ENCODE measurements at regions not wholly inside any gene's neighbourhood (a gene's known extent, or its start where the extent isn't known, plus 50 kb on each side); places are given as distances from the start of the nearest gene placed in this dataset.
"Not testable (repeated sequence)": the region's sequence is repeated elsewhere in the genome, so short reads cannot be mapped to it uniquely, and the experiment has no call there.

DNA sequence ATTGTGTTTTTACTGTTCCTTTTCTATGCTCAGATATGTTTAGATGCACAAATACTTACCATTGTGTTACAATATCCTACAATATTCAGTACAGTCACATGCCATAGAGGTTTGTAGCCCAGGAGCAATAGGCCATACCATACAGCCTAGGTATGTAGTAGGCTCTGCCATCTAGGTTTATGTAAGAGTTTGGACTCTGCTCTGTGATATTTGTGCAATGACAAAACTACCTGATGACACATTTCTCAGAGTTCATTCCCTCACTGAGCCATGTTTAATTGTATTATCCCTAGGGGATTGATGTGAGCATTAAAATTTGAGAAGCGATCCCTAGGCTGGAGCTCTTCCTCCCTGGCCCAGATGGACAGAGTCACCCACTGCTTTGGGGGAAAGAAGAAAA, 270.0 kb upstream of the PROK2 start:
- no peak for DNase-seq

DNA sequence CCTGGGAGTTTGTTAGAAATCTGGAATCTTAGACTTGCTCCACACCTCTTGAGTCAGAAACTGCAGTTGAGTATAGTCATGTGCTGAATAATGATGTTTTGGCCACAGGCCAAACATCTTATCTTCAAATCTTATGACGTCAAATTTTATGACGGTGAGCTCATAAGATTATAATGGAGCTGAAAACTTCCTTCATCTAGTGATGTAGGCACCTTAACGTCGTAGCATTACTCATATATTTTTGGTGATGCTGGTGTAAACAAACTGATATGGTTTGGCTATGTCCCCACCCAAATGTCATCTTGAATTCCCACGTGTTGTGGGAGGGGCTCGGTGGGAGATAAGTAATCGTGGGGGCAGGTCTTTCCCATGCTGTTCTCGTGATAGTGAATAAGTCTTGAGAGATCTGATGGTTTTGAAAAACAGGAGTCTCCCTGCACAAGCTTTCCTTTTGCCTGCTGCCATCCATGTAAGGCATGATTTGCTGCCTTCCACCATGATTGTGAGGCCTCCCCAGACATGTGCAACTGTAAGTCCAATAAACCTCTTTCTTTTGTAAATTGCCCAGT, 268.0 kb upstream of the PROK2 start:
- DNase-seq: no peak

DNA sequence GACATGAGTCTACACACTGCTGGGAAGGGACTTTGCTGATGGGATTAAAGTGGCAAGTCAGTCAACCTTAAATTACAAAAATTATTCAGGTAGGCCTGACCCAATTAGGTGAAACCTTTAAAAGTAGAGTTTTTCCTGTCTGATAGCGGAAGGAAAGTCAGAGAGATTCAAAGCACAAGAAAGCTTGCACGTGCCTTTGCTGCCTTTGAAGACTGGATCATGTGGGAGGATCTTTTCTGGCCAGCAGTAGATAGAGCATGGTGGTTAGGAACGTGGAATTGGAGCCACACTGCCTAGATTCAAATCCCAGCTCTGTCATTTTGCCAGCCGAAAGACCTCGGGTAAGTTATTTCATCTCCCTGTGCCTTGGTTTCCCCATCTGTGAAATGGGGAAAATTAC, 265.8 kb upstream of the PROK2 start:
- DNase-seq: no peak

DNA sequence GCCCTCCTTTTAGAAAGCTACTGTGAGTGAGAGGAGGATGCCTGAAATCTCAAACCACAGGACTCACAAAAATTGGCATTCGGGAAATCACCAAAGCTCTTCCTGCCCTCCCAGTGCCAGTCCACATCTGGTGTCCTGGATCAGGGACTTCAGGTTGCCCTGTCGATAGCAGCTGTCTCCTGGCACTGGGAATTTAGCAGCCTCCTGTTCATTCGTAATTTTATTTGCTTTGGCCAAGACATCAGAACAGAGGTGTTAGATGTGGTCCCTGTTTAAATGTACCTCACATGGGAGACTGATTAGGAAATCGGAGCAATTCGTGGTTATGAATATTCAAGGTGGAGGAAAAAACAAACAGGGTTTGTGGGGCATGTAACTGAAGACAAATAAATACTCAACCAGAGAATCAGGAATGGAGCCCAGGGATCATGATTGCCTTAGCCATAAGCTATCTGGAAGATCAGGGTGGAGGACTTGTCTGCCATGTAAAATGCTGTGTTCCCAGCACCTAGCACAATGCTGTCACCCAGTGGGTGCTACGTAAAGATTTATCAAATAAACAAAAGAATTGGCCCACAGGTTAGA, 265.2 kb upstream of the PROK2 start:
- no peak for DNase-seq

DNA sequence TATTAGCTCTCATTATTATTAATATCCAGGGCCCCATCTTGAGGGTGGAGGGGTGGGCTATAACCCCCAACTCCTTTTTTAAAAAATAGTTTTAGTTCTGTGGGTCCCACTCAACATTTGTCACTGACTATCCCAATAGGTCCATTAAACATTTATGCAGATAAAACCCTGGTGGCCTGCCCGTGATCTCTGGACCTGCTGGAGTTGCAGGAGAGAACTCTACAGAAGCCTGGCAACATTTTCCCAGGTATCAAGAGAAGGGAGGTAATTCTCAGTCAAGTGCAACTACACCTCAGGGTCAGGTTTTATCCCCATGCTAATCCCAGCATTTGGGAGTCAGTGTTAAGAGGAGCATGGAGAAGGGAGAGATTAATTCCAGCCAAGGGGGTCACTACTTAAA, 264.4 kb upstream of the PROK2 start:
- no peak for DNase-seq

DNA sequence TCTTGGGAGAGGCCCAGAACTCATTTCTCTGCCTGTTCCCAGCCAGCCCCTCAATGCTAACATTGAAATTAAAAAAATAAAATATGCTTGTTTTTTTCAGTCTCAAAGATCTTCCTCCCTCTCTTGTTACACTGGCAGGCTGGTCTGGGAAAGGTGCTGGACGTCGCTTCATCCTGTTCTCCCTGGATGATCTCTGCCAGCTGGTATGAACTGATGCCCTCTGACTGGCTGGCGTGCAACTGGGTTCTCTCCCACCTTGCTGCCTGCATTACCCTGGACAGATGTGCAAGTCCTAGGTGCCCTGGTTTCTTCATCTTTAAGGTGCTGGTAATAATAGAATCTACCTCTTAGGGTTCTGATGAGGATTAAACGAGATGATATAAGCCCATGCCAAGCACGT, 263.9 kb upstream of the PROK2 start:
- DNase-seq: no peak

DNA sequence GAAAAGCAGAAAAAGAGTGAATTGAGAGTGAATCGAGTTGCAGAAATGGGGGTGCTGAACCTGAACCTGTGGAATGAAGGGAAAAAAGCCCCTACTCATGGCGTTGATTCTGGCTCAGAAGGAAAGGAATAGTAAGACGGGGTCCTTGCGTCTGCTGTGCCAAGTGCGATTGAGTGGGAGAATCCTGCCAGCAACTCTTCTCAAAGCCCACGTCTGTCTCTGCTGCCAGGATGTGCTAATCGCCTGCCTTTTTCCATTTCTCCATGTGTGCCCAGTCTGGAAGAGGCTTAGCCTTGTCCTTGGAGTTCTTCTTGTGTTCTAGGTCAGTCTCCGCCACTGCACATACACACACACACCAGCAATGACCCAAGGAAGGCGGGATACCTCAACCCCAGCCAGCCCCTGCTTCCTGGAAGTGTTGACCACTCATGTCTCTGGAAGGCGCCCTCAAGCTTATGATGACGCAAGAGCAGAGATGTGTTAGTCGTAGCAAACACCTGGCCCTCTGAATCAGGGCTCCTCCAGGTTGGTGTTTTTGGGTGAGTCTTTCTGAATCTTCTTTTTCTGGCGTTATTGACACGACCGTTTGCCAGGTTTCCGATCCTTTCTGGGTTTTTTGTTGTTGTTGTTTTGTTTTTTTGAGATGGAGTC, 262.4 kb upstream of the PROK2 start:
- no peak for DNase-seq

DNA sequence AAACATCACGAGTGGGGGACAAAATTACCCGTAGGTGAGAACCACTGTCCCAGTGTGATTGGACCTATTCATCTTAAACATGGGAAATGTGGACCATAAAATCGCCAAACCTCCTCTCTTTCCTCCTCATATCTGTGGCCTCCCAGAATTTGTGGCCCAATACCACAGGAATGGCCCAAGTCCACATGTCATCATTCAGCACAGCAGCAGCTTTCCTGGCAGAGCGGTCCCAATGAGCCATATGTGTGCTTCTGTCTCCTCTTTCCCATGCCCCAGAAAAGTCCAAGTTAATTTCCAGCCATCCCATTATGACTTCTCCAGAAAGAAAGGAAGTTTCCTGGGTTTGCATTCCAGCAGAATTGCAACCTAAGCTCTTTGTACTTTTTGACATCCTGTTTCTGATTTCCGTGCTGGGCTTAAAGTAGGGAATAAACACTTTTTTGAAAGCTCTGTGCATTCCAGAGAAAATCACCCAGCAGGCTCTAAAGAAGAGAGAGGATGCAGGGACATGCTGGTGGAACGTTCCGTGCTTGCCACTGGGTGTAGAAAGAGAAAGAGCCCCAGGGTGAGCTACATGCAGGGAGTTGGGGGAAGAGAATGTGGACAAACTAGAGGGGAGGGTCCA, 259.4 kb upstream of the PROK2 start:
- no peak for DNase-seq

DNA sequence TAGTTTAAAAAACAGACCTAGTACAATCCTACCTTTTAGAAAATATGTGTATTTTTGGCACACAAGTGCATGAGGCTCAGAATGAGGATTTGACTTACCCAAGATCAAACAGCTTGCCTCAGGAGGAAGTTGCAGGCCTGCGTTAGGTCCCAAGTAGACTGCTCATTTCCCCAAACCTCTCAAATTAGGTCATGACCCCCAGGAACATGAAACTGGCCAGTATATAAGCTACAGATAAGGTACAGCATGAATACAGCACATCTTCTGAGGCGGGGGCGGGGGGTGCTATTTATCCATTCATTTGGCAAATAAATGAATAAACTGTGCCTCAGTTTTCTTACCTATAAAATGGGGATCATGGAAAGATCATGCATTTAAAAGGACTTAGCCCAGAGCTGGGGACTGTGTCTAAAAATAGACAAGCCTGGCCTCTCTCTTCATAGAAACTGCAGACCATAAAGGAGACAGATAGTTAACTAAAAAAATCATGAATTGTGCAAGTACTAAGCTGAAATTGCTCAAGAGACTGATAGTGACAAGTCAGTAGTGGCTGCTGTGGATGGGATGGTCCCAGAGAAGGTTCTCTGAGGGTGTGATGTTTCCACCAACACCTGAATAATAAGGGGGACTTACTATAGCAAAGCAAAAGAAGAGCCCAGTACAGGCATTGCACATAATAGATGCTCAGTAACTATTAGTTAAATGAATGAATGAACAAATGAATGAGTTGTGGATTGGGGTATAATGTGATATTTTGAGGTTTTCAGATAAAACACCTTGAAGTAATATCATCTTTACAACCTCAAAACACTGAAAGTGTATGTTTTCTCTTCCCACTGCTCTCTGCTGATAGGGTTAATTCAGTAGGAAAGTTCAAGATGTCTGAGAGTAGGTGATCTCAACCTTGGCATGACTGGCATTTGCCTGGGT, 258.5 kb upstream of the PROK2 start:
- no peak for DNase-seq

DNA sequence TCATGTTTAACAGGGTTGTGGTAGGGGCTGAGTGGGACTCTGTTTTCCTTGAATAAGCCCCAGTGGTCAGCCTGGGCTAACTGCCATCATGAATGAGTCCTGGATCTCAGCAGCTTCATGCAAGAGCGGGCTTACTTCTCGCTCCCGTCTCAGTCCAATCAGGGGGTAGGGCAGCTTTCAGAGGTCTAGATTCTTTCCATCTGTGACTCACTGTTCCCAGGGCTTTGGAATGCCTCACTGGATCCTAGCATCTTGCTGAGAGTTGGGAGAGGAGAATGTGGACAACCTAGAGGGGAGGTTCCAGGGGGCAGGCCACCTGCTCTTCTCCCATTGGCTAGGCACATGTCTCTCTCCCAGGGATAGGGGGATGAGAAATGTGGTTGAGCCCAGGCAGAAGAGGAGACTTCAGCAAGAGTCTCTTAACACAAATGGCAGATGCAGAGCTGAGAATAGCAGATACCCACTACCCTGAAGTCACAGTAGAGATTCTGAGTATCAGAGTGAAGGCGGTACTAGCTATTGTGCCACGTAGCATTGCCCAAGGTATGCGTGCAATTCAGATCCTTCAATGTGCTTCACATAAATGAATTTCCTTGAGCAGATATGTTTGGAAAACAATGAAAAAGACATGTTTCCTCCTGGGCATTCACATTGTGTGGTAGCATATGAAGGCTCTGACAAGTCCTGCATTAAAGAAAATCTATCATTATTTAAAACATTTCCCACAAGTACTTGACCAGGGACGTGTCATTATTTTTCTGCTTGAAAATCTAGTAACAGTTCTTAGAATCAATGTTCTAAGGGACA, 257.7 kb upstream of the PROK2 start:
- DNase-seq: no peak

DNA sequence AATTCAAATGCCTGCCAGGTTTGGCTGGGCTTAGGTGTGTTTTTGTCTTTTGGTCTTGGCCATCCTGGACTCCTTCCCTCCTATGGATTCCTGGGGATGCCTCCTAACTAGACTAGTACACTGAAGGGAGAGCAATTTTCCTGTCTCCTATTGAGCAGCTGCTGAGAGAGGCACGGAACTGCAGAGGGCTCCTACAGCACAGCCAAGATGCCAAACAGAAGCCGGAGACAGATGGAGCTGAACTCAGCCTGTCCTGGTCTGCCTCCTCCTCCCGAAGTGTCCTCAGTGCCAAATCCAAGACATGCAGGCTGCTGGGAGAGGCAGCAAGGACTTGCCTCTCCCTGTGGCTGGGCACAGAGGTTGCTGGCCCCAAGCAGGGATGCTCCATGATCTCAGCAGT, 256.6 kb upstream of the PROK2 start:
- DNase-seq: no peak

DNA sequence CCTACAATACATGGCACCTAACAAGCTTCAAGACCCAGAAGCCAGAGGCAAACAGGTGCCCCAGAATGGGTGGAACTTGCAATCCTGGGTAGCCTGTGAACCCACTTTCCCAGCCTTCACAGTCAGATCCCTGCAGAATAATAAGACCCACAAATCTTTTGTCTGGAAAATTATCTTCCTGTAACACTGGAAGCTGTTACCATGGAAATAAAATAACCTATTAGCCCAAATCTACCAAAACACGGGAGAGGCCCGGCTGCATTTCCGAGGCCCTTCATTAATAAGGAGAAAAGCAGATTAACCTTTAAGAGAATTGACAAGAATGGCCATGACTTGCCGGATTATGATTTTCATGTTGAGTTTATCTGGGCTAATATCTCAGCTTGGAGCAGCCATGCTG, 256.1 kb upstream of the PROK2 start:
- DNase-seq: no peak

DNA sequence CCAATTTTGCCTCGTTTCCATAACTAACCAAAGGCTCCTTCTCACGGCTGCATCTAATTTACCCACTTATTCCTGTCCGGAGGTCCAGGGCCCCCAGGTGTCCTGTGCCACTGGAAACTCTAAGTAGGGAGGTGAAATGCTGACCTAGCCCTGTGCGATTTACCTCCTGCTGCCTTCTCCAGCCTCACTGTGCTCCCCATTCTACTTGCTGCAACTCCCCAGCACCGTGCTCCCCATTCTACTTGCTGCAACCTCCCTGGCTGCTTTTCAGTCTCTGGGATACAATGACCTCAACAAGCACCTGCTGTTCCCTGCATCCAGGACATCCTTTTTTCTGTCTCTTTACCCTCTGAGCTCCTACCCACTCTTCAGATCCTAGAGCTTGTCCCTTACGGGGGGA, 254.7 kb upstream of the PROK2 start:
- DNase-seq: no peak

DNA sequence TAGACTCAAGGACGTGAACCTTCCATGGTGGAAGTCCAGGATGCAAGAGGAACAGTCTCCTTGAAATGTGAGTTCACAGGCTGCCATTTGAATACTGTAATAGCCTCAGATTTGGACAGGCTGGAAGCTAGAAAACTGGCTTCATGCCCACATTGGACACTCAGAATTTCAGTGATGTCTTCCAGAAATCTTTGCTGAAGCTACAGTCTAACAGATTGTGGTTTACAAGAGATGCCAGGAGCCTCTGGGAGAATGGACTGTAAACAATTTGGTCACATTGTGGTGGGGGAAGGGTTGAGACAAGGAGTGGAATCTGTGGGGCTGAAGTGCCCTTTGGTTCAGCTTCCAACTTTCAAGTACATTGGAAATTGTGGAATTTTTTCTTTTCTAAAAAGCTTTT, 252.0 kb upstream of the PROK2 start:
- DNase-seq: no peak

DNA sequence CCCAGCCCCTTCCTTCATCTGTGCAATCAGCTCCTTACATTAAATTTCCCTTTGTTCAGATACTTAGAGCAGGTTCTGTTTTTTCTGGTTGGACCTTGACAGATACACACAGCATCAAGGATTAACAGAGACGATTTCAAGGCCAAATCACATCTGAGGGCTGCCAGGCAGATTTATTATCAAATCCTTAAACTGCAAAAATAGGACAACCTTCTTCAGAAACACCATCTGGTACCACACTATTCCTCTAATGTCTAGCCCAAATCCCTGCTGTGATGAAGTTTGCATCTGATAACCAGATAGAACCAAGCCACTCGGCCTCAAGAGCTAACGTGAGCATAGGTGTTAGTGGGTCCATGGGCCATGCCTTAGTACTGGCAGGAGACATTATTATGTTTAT, 250.7 kb upstream of the PROK2 start:
- DNase-seq: no peak

DNA sequence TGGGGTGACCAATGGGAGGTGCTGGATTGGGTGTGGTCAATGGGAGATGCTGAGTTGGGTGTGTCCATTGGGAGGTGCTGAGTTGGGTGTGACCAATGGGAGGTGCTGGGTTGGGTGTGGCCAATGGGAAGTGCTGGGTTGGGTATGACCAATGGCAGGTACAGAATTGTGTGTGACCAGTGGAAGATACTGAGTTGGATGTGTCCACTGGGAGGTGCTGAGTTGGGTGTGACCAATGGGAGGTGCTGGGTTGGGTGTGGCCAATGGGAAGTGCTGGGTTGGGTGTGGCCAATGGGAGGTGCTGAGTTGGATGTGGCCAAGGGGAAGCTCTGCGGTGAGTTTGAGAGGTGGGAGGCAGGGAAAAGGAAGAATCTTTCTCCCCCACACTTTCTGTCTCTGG, 250.0 kb upstream of the PROK2 start:
- DNase-seq: no peak

DNA sequence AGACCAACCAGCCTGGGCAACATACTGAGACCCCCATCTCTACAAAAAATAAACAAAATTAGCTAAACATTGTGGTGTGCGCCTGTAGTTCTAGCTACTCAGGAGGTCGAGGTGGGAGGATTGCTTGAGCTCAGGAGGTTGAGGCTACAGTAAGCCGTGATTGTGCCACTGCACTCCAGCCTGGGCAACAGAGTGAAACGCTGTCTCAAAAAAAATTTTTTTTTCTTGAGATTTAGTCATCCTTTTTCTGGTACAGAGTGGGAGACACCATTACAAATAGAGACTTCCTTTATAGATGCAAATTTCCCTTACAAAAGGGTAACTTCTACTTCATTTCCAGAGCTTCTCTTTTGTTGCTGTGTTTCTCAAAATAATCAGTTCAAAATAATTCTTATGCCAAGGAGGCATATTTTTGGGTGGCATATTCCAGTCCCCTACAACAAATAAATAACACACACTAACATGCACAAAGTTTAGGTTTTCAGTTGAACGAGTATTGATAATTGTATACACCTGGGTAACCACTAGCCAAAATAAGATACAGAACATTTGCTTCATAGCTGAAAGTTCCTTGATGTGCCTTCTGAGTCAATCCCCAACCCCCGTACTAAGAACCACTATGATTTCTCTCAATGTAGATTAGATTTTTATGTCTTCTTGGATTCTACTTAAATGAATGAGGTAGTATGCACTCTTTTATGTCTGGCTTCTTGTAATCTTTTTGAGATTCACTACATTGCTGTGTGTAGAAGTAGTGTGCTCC, 248.9 kb upstream of the PROK2 start:
- no peak for DNase-seq

DNA sequence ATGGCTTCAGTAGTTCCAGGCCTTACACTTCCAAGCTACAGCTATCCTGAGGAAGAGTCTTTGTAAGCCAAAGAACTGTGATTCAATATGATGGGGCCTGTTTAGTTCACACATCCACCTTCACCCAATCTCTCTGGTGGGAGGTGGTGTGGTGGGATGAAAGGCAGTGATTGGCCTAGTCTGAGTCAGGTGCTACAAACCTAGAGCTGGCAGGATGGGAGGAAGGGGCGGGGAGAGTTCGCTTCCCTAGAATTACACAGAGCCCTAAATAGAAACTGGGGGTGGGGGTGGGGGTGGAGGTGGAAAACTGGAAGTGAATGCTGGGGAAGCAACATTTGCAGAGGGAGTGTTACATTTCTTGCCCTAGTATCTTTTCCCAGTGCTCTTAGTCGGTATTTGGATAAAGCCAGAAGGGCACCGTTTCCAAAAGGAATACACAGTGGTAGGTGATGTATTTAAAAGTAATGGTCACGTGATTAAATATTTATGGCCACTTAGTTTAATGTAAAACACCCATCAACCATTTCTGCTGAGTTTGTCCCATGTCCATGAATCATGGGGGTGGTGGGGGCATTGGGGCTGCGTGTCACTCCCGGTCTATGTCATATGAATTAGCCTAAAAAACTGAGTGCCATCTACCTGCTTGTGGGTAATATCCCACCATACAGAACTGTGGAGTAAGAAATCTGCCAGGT, 247.6 kb upstream of the PROK2 start:
- no peak for DNase-seq

DNA sequence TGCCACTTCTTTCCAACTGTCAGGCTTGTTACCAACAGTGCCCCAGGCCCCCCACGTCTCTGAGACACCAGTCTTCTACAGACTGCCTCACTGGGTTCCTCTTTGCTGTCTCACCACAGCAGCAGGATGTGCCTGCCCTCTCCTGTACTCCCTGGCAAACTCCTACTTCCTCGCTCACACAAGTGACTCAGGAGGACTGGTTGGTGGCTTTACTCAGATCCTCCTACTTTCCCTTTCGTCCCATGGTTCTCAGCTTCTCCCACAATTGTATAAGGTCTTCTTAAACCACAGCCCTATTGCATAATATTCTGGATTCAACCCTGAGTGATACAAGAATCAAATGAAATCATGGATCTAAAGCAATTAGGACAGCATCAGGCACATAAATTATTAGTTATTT, 246.6 kb upstream of the PROK2 start:
- no peak for DNase-seq

DNA sequence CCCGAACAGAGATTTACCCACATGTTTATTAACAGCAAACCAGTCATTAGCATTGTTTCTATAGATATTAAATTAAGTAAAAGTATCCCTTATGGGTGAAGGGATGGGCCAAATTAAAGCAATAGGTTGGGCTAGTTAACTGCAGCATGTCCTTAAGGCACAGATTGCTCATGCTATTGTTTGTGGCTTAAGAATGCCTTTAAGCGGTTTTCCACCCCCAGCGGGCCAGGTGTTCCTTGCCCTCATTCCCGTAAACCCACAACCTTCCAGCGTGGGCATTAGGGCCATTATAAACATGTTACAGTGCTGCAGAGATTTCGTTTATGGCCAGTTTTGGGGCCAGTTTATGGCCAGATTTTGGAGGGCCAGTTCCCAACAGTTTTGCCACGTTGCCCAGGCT, 245.3 kb upstream of the PROK2 start:
- DNase-seq: not testable (repeated sequence)

DNA sequence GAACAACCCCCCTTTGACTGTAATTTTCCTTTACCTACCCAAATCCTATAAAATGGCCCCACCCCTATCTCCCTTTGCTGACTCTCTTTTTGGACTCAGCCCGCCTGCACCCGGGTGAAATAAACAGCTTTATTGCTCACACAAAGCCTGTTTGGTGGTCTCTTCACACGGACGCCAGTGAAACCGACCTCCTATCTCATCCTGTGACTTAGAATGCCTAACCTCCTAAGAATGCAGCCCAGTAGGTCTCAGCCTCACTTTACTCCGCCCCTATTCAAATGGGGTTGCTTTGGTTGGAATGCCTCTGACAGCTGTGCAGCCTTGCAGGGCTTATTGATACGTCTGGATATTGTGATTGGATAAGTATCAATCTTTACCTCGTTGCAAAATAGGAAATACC, 243.8 kb upstream of the PROK2 start:
- not testable (repeated sequence) for DNase-seq
